OCI-LY1 (cell line): ENCODE measurements at regions not wholly inside any gene's neighbourhood (a gene's known extent, or its start where the extent isn't known, plus 50 kb on each side); places are given as distances from the start of the nearest gene placed in this dataset.
"Not testable (repeated sequence)": the region's sequence is repeated elsewhere in the genome, so short reads cannot be mapped to it uniquely, and the experiment has no call there.

ENCODE experiments used
- EZH2 ChIP-seq: fragments of 200-600 bp; sonication (generic), shearing (Covaris generic); IDR thresholded peaks from 2 replicates; pipeline ENCODE4 v1.8.0; 2017; ENCODE audit warnings: borderline replicate concordance, mixed run types, mild to moderate bottlenecking, antibody characterized with exemption, low read length, moderate library complexity, mixed read lengths
- TF ChIP-seq, protein P1 (sequence below): fragments of 200-600 bp; sonication (generic), shearing (Covaris generic); IDR thresholded peaks from 2 replicates; pipeline ENCODE4 v1.5.1; 2017; ENCODE audit warnings: mild to moderate bottlenecking, antibody characterized with exemption, low read length, moderate library complexity, mixed read lengths

- TF ChIP-seq, protein P1, sequence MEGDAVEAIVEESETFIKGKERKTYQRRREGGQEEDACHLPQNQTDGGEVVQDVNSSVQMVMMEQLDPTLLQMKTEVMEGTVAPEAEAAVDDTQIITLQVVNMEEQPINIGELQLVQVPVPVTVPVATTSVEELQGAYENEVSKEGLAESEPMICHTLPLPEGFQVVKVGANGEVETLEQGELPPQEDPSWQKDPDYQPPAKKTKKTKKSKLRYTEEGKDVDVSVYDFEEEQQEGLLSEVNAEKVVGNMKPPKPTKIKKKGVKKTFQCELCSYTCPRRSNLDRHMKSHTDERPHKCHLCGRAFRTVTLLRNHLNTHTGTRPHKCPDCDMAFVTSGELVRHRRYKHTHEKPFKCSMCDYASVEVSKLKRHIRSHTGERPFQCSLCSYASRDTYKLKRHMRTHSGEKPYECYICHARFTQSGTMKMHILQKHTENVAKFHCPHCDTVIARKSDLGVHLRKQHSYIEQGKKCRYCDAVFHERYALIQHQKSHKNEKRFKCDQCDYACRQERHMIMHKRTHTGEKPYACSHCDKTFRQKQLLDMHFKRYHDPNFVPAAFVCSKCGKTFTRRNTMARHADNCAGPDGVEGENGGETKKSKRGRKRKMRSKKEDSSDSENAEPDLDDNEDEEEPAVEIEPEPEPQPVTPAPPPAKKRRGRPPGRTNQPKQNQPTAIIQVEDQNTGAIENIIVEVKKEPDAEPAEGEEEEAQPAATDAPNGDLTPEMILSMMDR: not testable (repeated sequence)
- not testable (repeated sequence) for TF ChIP-seq EZH2
These were observed 309.1 kb upstream of the FRG1 start for GRCh38 chr4:189631568-189631916.
